ENCODE measurements at regions not wholly inside any gene's neighbourhood (a gene's known extent, or its start where the extent isn't known, plus 50 kb on each side); places are given as distances from the start of the nearest gene placed in this dataset.
A peak's percentile ranks its signal among the peaks of the same experiment; 100 is the strongest.

- no peak for DNase-seq (ENCODE audit: low spot score)
- H3K14ac ChIP-seq (ENCODE audit: low read length): no peak overlapping the region
- H4K91ac ChIP-seq (ENCODE audit: low read depth, low read length, poor library complexity): no peak overlapping the region
- no peak overlapping the region for H3K9ac ChIP-seq (ENCODE audit: low read depth, low read length, poor library complexity)
- no peak overlapping the region for H3K4me3 ChIP-seq (ENCODE audit: low read length in 2 of 2)
- H3K4me1 ChIP-seq (ENCODE audit: control insufficient read depth in 2 of 2, insufficient read depth in 1 of 2, low read depth in 1 of 2, low read length in 2 of 2): no peaks in the 10 kb centered on the region
- H3K4ac ChIP-seq (ENCODE audit: low read length): no peak overlapping the region
- WGBS, 2 donors (ENCODE audit: extremely low coverage in 2 of 2, insufficient read length in 2 of 2, insufficient replicate concordance in 1 of 2): no CpG with 5 or more reads among the region's 4 CpGs
- H2AK5ac ChIP-seq (ENCODE audit: low read depth, low read length): no peak overlapping the region
- no peaks in the 10 kb centered on the region for H3K36me3 ChIP-seq (replicated peaks in 1 of 2; ENCODE audit: control insufficient read depth in 2 of 2, insufficient read depth in 2 of 2, low read length in 2 of 2)
- H3K27me3 ChIP-seq (ENCODE audit: control insufficient read depth in 3 of 3, insufficient read depth in 3 of 3, low read depth in 1 of 3, low read length in 3 of 3): no peaks in the 10 kb centered on the region
- H3K27ac ChIP-seq (replicated peaks; ENCODE audit: low read length): no peak overlapping the region
- no peak overlapping the region for H3K23ac ChIP-seq (ENCODE audit: low read depth, low read length, poor library complexity)
- H3K4me2 ChIP-seq (ENCODE audit: insufficient read depth, low read length, poor library complexity, severe bottlenecking): no peak overlapping the region
- no peaks in the 10 kb centered on the region for H3K9me3 ChIP-seq (replicated peaks in 1 of 2; ENCODE audit: control insufficient read depth in 2 of 2, insufficient read depth in 1 of 2, low read depth in 1 of 2, low read length in 2 of 2)
- no peak overlapping the region for H2AFZ ChIP-seq (ENCODE audit: low read length)
- no peaks in the 10 kb centered on the region for H3K79me1 ChIP-seq (ENCODE audit: low read depth, low read length)
- no peak overlapping the region for H4K8ac ChIP-seq (ENCODE audit: low read depth, low read length)
- H2BK15ac ChIP-seq (ENCODE audit: low read length): no peak overlapping the region
- no peak overlapping the region for H2BK12ac ChIP-seq (ENCODE audit: low read length)
- no peak overlapping the region for H2BK5ac ChIP-seq (ENCODE audit: low read length)
- no peak overlapping the region for H3K18ac ChIP-seq (ENCODE audit: low read length)
- no peak overlapping the region for H2BK120ac ChIP-seq (ENCODE audit: low read depth, low read length)
Measured at GRCh38 chr9:26078706-26079105, 400.5 kb upstream of the TUSC1 start.

DNA sequence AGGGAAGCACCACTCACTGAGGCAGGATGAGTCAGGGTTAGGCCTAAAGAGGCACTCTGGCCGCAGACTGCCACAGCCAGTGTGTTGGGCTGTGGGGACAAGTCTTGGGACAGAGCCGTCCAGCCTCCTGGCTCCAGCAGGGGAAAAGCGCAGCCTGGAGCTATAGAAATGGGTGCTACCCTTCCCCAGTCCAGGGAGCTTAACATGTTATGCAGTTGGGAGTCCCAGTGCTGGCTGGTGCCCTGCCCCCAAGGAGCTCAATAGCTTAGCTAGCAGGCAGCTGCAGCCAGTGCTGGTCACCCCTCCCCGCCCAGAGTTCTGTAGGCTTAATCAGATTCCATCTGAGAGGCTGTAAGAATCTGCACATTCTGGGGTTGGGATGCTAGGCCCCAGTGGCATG is 399.6 kb upstream of the TUSC1 start:
- no peaks in the 10 kb centered on the region for H3K36me3 ChIP-seq (replicated peaks in 1 of 2; ENCODE audit: control insufficient read depth in 2 of 2, insufficient read depth in 2 of 2, low read length in 2 of 2)
- H2BK120ac ChIP-seq (ENCODE audit: low read depth, low read length): no peak overlapping the region
- H3K4ac ChIP-seq (ENCODE audit: low read length): no peak overlapping the region
- H3K4me1 ChIP-seq (ENCODE audit: control insufficient read depth in 2 of 2, insufficient read depth in 1 of 2, low read depth in 1 of 2, low read length in 2 of 2): no peaks in the 10 kb centered on the region
- H3K9ac ChIP-seq (ENCODE audit: low read depth, low read length, poor library complexity): no peak overlapping the region
- H3K4me3 ChIP-seq (ENCODE audit: low read length in 2 of 2): no peak overlapping the region
- DNase-seq (ENCODE audit: low spot score): no peak
- H2BK5ac ChIP-seq (ENCODE audit: low read length): no peak overlapping the region
- H3K27me3 ChIP-seq (ENCODE audit: control insufficient read depth in 3 of 3, insufficient read depth in 3 of 3, low read depth in 1 of 3, low read length in 3 of 3): no peaks in the 10 kb centered on the region
- H3K18ac ChIP-seq (ENCODE audit: low read length): peak overlapping the region; percentile 39
- H4K91ac ChIP-seq (ENCODE audit: low read depth, low read length, poor library complexity): no peak overlapping the region
- H2AFZ ChIP-seq (ENCODE audit: low read length): no peak overlapping the region
- H3K27ac ChIP-seq (replicated peaks; ENCODE audit: low read length): no peak overlapping the region
- H2BK12ac ChIP-seq (ENCODE audit: low read length): no peak overlapping the region
- no peak overlapping the region for H4K8ac ChIP-seq (ENCODE audit: low read depth, low read length)
- H3K14ac ChIP-seq (ENCODE audit: low read length): no peak overlapping the region
- no peak overlapping the region for H3K23ac ChIP-seq (ENCODE audit: low read depth, low read length, poor library complexity)
- WGBS, 2 donors (ENCODE audit: extremely low coverage in 2 of 2, insufficient read length in 2 of 2, insufficient replicate concordance in 1 of 2): no CpG with 5 or more reads among the region's 4 CpGs
- H3K4me2 ChIP-seq (ENCODE audit: insufficient read depth, low read length, poor library complexity, severe bottlenecking): no peak overlapping the region
- no peaks in the 10 kb centered on the region for H3K79me1 ChIP-seq (ENCODE audit: low read depth, low read length)
- H3K9me3 ChIP-seq (replicated peaks in 1 of 2; ENCODE audit: control insufficient read depth in 2 of 2, insufficient read depth in 1 of 2, low read depth in 1 of 2, low read length in 2 of 2): no peaks in the 10 kb centered on the region
- no peak overlapping the region for H2BK15ac ChIP-seq (ENCODE audit: low read length)
- H2AK5ac ChIP-seq (ENCODE audit: low read depth, low read length): no peak overlapping the region

DNA sequence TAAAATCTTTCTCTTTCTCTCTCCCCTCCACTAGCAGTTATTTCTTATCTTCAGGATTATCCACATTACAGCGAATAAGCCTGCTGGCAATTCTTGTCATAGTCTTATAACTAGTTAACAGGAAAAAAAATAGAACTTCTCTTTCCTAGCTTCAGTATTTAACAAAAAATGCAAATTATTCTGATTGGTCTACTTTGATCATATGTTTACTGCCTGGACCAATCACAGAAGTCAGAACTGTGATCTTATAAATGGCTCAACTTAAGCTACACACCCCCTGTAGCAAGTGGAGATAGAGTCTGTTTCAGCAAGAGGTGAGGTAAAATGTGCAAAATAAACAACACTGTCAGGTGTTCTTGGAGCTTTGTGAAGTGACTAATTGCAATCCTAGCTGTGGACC is 389.4 kb upstream of the TUSC1 start:
- H2BK15ac ChIP-seq (ENCODE audit: low read length): no peak overlapping the region
- H2AFZ ChIP-seq (ENCODE audit: low read length): no peak overlapping the region
- H4K8ac ChIP-seq (ENCODE audit: low read depth, low read length): no peak overlapping the region
- H3K36me3 ChIP-seq (replicated peaks in 1 of 2; ENCODE audit: control insufficient read depth in 2 of 2, insufficient read depth in 2 of 2, low read length in 2 of 2): no peaks in the 10 kb centered on the region
- no peaks in the 10 kb centered on the region for H3K4me1 ChIP-seq (ENCODE audit: control insufficient read depth in 2 of 2, insufficient read depth in 1 of 2, low read depth in 1 of 2, low read length in 2 of 2)
- no peak overlapping the region for H3K9ac ChIP-seq (ENCODE audit: low read depth, low read length, poor library complexity)
- DNase-seq (ENCODE audit: low spot score): no peak
- H3K4ac ChIP-seq (ENCODE audit: low read length): no peak overlapping the region
- H2AK5ac ChIP-seq (ENCODE audit: low read depth, low read length): no peak overlapping the region
- no peak overlapping the region for H2BK12ac ChIP-seq (ENCODE audit: low read length)
- H3K27me3 ChIP-seq (ENCODE audit: control insufficient read depth in 3 of 3, insufficient read depth in 3 of 3, low read depth in 1 of 3, low read length in 3 of 3): no peaks in the 10 kb centered on the region
- no peak overlapping the region for H3K27ac ChIP-seq (replicated peaks; ENCODE audit: low read length)
- no peaks in the 10 kb centered on the region for H3K79me1 ChIP-seq (ENCODE audit: low read depth, low read length)
- H4K91ac ChIP-seq (ENCODE audit: low read depth, low read length, poor library complexity): no peak overlapping the region
- no peak overlapping the region for H3K14ac ChIP-seq (ENCODE audit: low read length)
- H2BK120ac ChIP-seq (ENCODE audit: low read depth, low read length): no peak overlapping the region
- no peak overlapping the region for H3K4me2 ChIP-seq (ENCODE audit: insufficient read depth, low read length, poor library complexity, severe bottlenecking)
- H3K4me3 ChIP-seq (ENCODE audit: low read length in 2 of 2): no peak overlapping the region
- H3K23ac ChIP-seq (ENCODE audit: low read depth, low read length, poor library complexity): no peak overlapping the region
- H3K9me3 ChIP-seq (replicated peaks in 1 of 2; ENCODE audit: control insufficient read depth in 2 of 2, insufficient read depth in 1 of 2, low read depth in 1 of 2, low read length in 2 of 2): no peaks in the 10 kb centered on the region
- no peak overlapping the region for H3K18ac ChIP-seq (ENCODE audit: low read length)
- no CpG with 5 or more reads among the region's 1 CpG for WGBS, 2 donors (ENCODE audit: extremely low coverage in 2 of 2, insufficient read length in 2 of 2, insufficient replicate concordance in 1 of 2)
- no peak overlapping the region for H2BK5ac ChIP-seq (ENCODE audit: low read length)

DNA sequence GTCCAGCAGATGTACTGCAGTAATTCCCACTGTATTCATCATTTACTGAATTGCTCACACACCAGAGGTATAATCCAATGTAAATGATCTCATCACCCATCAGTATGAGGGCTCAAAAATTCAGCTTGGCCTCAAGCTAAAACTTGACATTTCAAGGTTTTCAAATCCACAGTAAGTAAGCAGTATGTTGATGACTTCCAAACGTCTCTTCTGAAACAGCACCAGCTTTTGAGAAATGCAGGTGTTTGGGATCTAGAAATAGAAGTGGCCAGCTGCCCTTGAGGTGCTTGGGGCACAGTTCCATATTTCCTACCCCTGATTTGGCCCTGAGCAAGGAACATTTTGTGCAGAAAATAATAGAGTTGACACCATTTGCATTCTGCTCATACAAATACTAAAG is 388.0 kb upstream of the TUSC1 start:
- Histone ChIP-seq H2BK15ac (ENCODE audit: low read length) (no peak overlapping the region), H2BK12ac (ENCODE audit: low read length) (no peak overlapping the region), H2AK5ac (ENCODE audit: low read depth, low read length) (no peak overlapping the region), H3K18ac (ENCODE audit: low read length) (no peak overlapping the region), H4K8ac (ENCODE audit: low read depth, low read length) (no peak overlapping the region), H3K27ac (replicated peaks; ENCODE audit: low read length) (no peak overlapping the region), H4K91ac (ENCODE audit: low read depth, low read length, poor library complexity) (no peak overlapping the region), H3K27me3 (ENCODE audit: control insufficient read depth in 3 of 3, insufficient read depth in 3 of 3, low read depth in 1 of 3, low read length in 3 of 3) (no peaks in the 10 kb centered on the region), H3K23ac (ENCODE audit: low read depth, low read length, poor library complexity) (no peak overlapping the region), H3K14ac (ENCODE audit: low read length) (no peak overlapping the region), H3K4me2 (ENCODE audit: insufficient read depth, low read length, poor library complexity, severe bottlenecking) (no peak overlapping the region), H2BK5ac (ENCODE audit: low read length) (no peak overlapping the region), H3K4ac (ENCODE audit: low read length) (no peak overlapping the region), H2AFZ (ENCODE audit: low read length) (no peak overlapping the region), H3K9me3 (replicated peaks in 1 of 2; ENCODE audit: control insufficient read depth in 2 of 2, insufficient read depth in 1 of 2, low read depth in 1 of 2, low read length in 2 of 2) (no peaks in the 10 kb centered on the region), H2BK120ac (ENCODE audit: low read depth, low read length) (no peak overlapping the region), H3K9ac (ENCODE audit: low read depth, low read length, poor library complexity) (no peak overlapping the region), H3K36me3 (replicated peaks in 1 of 2; ENCODE audit: control insufficient read depth in 2 of 2, insufficient read depth in 2 of 2, low read length in 2 of 2) (no peaks in the 10 kb centered on the region), H3K79me1 (ENCODE audit: low read depth, low read length) (no peaks in the 10 kb centered on the region), H3K4me3 (ENCODE audit: low read length in 2 of 2) (no peak overlapping the region), H3K4me1 (ENCODE audit: control insufficient read depth in 2 of 2, insufficient read depth in 1 of 2, low read depth in 1 of 2, low read length in 2 of 2) (no peaks in the 10 kb centered on the region)
- WGBS, 2 donors (ENCODE audit: extremely low coverage in 2 of 2, insufficient read length in 2 of 2, insufficient replicate concordance in 1 of 2): no CpG with 5 or more reads among the region's 1 CpG
- no peak for DNase-seq (ENCODE audit: low spot score)

Measured in neuronal stem cell (in vitro differentiated cells).